SK-N-SH treated with all-trans-retinoic acid at 6 μM for 48 hours (cell line): ENCODE measurements at regions not wholly inside any gene's neighbourhood (a gene's known extent, or its start where the extent isn't known, plus 50 kb on each side); places are given as distances from the start of the nearest gene placed in this dataset.

Experiments
- ATAC-seq: fragments of 200-7000 bp; cut with Tn5 transposase; 3 replicates; pipeline ENCODE4 v1.9.1; 2020; ENCODE audit warnings: mild to moderate bottlenecking, moderate library complexity
- ARNTL ChIP-seq: fragments of 450-650 bp; formaldehyde crosslinking; IDR thresholded peaks from 2 replicates; pipeline ENCODE4 v1.5.0; 2020; ENCODE audit warnings: low read depth, mild to moderate bottlenecking, moderate library complexity, borderline replicate concordance
- BACH2 ChIP-seq: fragments of 250-450 bp; sonication (Bioruptor Pico); IDR thresholded peaks from 2 replicates; pipeline ENCODE4 v1.9.0; 2021; ENCODE audit warnings: mild to moderate bottlenecking, borderline replicate concordance
- CREB5 ChIP-seq: fragments of 250-450 bp; sonication (Bioruptor Pico); IDR thresholded peaks from 2 replicates; pipeline ENCODE4 v1.5.1; 2020; ENCODE audit warnings: low read depth, mild to moderate bottlenecking, moderate library complexity
- CSDC2 ChIP-seq: fragments of 250-450 bp; sonication (Bioruptor Pico); IDR thresholded peaks from 2 replicates; pipeline ENCODE4 v1.5.0; 2020; ENCODE audit warnings: mild to moderate bottlenecking, moderate library complexity
- ESRRG ChIP-seq: fragments of 250-450 bp; sonication (Bioruptor Pico); IDR thresholded peaks from 2 replicates; pipeline ENCODE4 v1.6.1; 2021; ENCODE audit warnings: mild to moderate bottlenecking
- GLIS3 ChIP-seq: fragments of 250-450 bp; sonication (Bioruptor Pico); IDR thresholded peaks from 2 replicates; pipeline ENCODE4 v1.5.0; 2020; ENCODE audit warnings: mild to moderate bottlenecking, moderate library complexity
- ISL1 ChIP-seq: fragments of 250-450 bp; sonication (Bioruptor Pico); IDR thresholded peaks from 2 replicates; pipeline ENCODE4 v2.1.2; 2022; ENCODE audit warnings: mild to moderate bottlenecking, moderate library complexity
- OSR1 ChIP-seq: fragments of 250-450 bp; sonication (Bioruptor Pico); IDR thresholded peaks from 2 replicates; pipeline ENCODE4 v1.8.0; 2022; ENCODE audit warnings: moderate library complexity, mild to moderate bottlenecking, inconsistent platforms
- PATZ1 ChIP-seq: fragments of 250-450 bp; sonication (Bioruptor Pico); IDR thresholded peaks from 2 replicates; pipeline ENCODE4 v1.8.0; 2020; ENCODE audit warnings: mild to moderate bottlenecking, moderate library complexity, borderline replicate concordance
- POU6F1 ChIP-seq: fragments of 250-450 bp; sonication (Bioruptor Pico); IDR thresholded peaks from 2 replicates; pipeline ENCODE4 v1.8.0; 2021; ENCODE audit warnings: low read depth, mild to moderate bottlenecking, moderate library complexity, borderline replicate concordance
- PPARA ChIP-seq: fragments of 250-450 bp; sonication (Bioruptor Pico); IDR thresholded peaks from 2 replicates; pipeline ENCODE4 v1.5.0; 2020; ENCODE audit warnings: mild to moderate bottlenecking, borderline replicate concordance
- RARB ChIP-seq: fragments of 250-450 bp; sonication (Bioruptor Pico); IDR thresholded peaks from 2 replicates; pipeline ENCODE4 v1.8.0; 2021; ENCODE audit warnings: mild to moderate bottlenecking, moderate library complexity
- SNAI2 ChIP-seq: fragments of 250-450 bp; sonication (Bioruptor Pico); IDR thresholded peaks from 2 replicates; pipeline ENCODE4 v1.5.0; 2020; ENCODE audit warnings: mild to moderate bottlenecking, moderate library complexity
- TCF4 ChIP-seq: fragments of 250-450 bp; sonication (Bioruptor Pico); IDR thresholded peaks from 2 replicates; pipeline ENCODE4 v1.8.0; 2021; ENCODE audit warnings: mild to moderate bottlenecking, moderate library complexity, borderline replicate concordance
- TOX ChIP-seq: fragments of 250-450 bp; sonication (Bioruptor Pico); IDR thresholded peaks from 2 replicates; pipeline ENCODE4 v1.8.0; 2021; ENCODE audit warnings: mild to moderate bottlenecking, moderate library complexity, borderline replicate concordance
- TSHZ2 ChIP-seq: fragments of 250-450 bp; sonication (Bioruptor Pico); IDR thresholded peaks from 2 replicates; pipeline ENCODE4 v1.5.0; 2020; ENCODE audit warnings: mild to moderate bottlenecking, moderate library complexity
- ZC3H10 ChIP-seq: fragments of 250-450 bp; sonication (Bioruptor Pico); IDR thresholded peaks from 2 replicates; pipeline ENCODE4 v1.5.1; 2021; ENCODE audit warnings: mild to moderate bottlenecking, moderate library complexity
- ZFP3 ChIP-seq: fragments of 250-450 bp; sonication (Bioruptor Pico); IDR thresholded peaks from 2 replicates; pipeline ENCODE4 v1.5.0; 2020; ENCODE audit warnings: mild to moderate bottlenecking, moderate library complexity
- ZFP30 ChIP-seq: fragments of 450-650 bp; formaldehyde crosslinking; IDR thresholded peaks from 2 replicates; pipeline ENCODE4 v1.5.0; 2022; ENCODE audit warnings: mild to moderate bottlenecking, moderate library complexity
- ZNF70 ChIP-seq: fragments of 450-650 bp; formaldehyde crosslinking; IDR thresholded peaks from 2 replicates; pipeline ENCODE4 v1.5.0; 2020; ENCODE audit warnings: mild to moderate bottlenecking, moderate library complexity
- ZNF8 ChIP-seq: fragments of 450-650 bp; formaldehyde crosslinking; IDR thresholded peaks from 2 replicates; pipeline ENCODE4 v1.5.0; 2020; ENCODE audit warnings: mild to moderate bottlenecking, moderate library complexity

GRCh38 chr10:78774614-78774998, 294.2 kb upstream of the ZMIZ1 start (continued):
- TF ChIP-seq POU6F1 (CRISPR knock-in tag): no peak
- no peak for TF ChIP-seq ZC3H10

GRCh38 chr10:78774999-78775711, 293.6 kb upstream of the ZMIZ1 start:
- ATAC-seq: no peak
- no peak for TF ChIP-seq ZC3H10
- no peak for TF ChIP-seq CSDC2 (CRISPR knock-in tag)
- TF ChIP-seq TCF4 (CRISPR knock-in tag): no peak
- TF ChIP-seq RARB (CRISPR knock-in tag): no peak
- no peak for TF ChIP-seq ZFP30
- TF ChIP-seq, all 23 proteins: peak for 0

- no peak for ATAC-seq
- no peak for TF ChIP-seq ZNF70 (CRISPR knock-in tag)
- no peak for TF ChIP-seq ZFP3 (CRISPR knock-in tag)
- no peak for TF ChIP-seq ESRRG (CRISPR knock-in tag)
- no peak for TF ChIP-seq ZFP30
- TF ChIP-seq PATZ1 (CRISPR knock-in tag): no peak
- no peak for TF ChIP-seq TOX (CRISPR knock-in tag)
- TF ChIP-seq BACH2 (CRISPR knock-in tag): no peak
- no peak for TF ChIP-seq GLIS3
- TF ChIP-seq CSDC2 (CRISPR knock-in tag): no peak
- TF ChIP-seq ZC3H10: no peak
- TF ChIP-seq PPARA: no peak
- TF ChIP-seq OSR1 (CRISPR knock-in tag): no peak
- no peak for TF ChIP-seq ISL1
- TF ChIP-seq TCF4 (CRISPR knock-in tag): no peak
- no peak for TF ChIP-seq ARNTL (CRISPR knock-in tag)
- TF ChIP-seq CREB5 (CRISPR knock-in tag): no peak
- TF ChIP-seq TSHZ2 (CRISPR knock-in tag): no peak
Measured at GRCh38 chr10:78775891-78776290, 292.9 kb upstream of the ZMIZ1 start.

GRCh38 chr10:78776756-78777155, 292.0 kb upstream of the ZMIZ1 start:
- ATAC-seq: no peak
- no peak for TF ChIP-seq ZNF8 (CRISPR knock-in tag)
- TF ChIP-seq GLIS3: no peak
- no peak for TF ChIP-seq ZNF70 (CRISPR knock-in tag)
- no peak for TF ChIP-seq SNAI2
- no peak for TF ChIP-seq TOX (CRISPR knock-in tag)
